MCF 10A (cell line): ENCODE measurements at regions not wholly inside any gene's neighbourhood (a gene's known extent, or its start where the extent isn't known, plus 50 kb on each side); places are given as distances from the start of the nearest gene placed in this dataset.

Source experiments
- BruUV-seq: library from RNA; stranded (reverse); fragments of 400-500 nt; replicated peaks from 2 replicates; lab custom pipeline; 2021; lab: Mats Ljungman, UMichigan
- CTCF ChIA-PET: fragments of 300-600 bp; sonication (Branson Sonifier 250); formaldehyde crosslinking; extraction: SDS; loops from one replicate; lab custom pipeline; 2021; ENCODE audit warnings: antibody characterized with exemption, inconsistent platforms; lab: Yijun Ruan, JAX
- POLR2A ChIA-PET: fragments of 300-600, 350-650 bp; sonication (Branson Sonifier 250); formaldehyde crosslinking; extraction: SDS; loops from one replicate; lab custom pipeline; 2020; ENCODE audit warnings: antibody characterized with exemption, inconsistent platforms; lab: Yijun Ruan, JAX
- DNase-seq: peaks from one replicate; pipeline ENCODE4 v3.0.0-alpha.2; 2018; ENCODE audit not compliant: unreplicated experiment
- H3K27ac Mint-ChIP-seq: one replicate; pipeline ENCODE4 v1.8.0; 2022; ENCODE audit warnings: mild to moderate bottlenecking, low read depth, mixed read lengths; ENCODE audit not compliant: unreplicated experiment
- H3K27me3 Mint-ChIP-seq: one replicate; pipeline ENCODE4 v1.8.0; 2022; ENCODE audit warnings: mixed read lengths; ENCODE audit not compliant: insufficient read depth, unreplicated experiment
- H3K36me3 Mint-ChIP-seq: one replicate; pipeline ENCODE4 v1.8.0; 2022; ENCODE audit warnings: mild to moderate bottlenecking, moderate library complexity, mixed read lengths; ENCODE audit not compliant: insufficient read depth, unreplicated experiment
- H3K4me1 Mint-ChIP-seq: one replicate; pipeline ENCODE4 v1.8.0; 2022; ENCODE audit warnings: mixed read lengths; ENCODE audit not compliant: insufficient read depth, unreplicated experiment
- H3K4me3 Mint-ChIP-seq: one replicate; pipeline ENCODE4 v1.8.0; 2022; ENCODE audit warnings: mild to moderate bottlenecking, moderate library complexity, mixed read lengths; ENCODE audit not compliant: unreplicated experiment
- H3K9me3 Mint-ChIP-seq: one replicate; pipeline ENCODE4 v1.8.0; 2022; ENCODE audit warnings: mixed read lengths; ENCODE audit not compliant: unreplicated experiment
- intact Hi-C: fragments of 100-400 bp; cut with micrococcal nuclease; formaldehyde crosslinking; loops from 2 replicates; pipeline ENCODE4 v1.14.1; 2022
- TF ChIP-seq, protein P1 (sequence below): fragments of 200-600 bp; IDR thresholded peaks from one replicate; pipeline ENCODE4 v1.8.0; 2022; ENCODE audit warnings: antibody characterized with exemption, mild to moderate bottlenecking; ENCODE audit not compliant: unreplicated experiment

DNA sequence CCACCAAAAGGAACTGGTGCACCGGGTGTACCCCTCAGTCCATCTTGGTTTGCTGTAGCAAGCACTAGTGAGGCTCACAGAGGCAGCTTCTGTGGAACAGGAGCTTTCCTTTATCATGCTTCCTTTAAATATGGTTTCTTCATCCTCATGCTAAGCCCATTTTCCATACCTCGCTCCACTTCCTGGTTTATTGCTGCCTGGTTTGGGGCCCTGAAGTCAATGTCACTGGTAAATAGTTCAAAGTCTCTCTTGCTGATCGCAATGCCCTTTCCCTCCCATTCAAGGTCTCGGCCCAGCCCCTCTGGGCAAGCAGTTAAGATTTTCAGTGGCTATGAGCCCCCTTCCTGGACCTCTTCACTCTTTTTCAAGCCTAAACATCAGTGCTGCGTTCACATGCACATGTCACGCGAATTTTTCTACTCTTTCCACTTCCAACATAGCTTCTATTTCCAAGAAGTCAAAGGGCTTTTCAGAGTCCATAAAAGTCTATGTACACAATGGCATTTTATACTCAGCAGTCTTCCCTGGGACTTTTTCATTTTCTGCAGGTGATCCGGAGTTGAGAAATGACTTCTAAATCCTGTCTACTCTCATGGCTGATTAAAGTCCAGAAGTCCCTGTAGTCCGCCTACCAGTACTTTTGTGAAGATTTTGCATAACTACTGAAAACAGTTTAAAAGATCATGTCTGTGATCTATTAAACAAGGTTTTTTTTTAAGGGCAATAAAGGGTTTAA is 323.8 kb upstream of the ZFHX3 start:
- peaks cover 83% of the 10 kb centered on the region for H3K27me3 Mint-ChIP-seq
- H3K27ac Mint-ChIP-seq, result no peak overlapping the region
- BruUV-seq, result no TSS peak
- ChIA-PET POLR2A (no interaction called here), CTCF (interaction anchor here (0.6 to 0.9 kb wide), 3 partner anchors 18 to 1262 kb away, joined by 3 to 4 read pairs (median 3); no protein-coding TSS in a partner anchor)
- no peak for DNase-seq
- TF ChIP-seq, protein P1, sequence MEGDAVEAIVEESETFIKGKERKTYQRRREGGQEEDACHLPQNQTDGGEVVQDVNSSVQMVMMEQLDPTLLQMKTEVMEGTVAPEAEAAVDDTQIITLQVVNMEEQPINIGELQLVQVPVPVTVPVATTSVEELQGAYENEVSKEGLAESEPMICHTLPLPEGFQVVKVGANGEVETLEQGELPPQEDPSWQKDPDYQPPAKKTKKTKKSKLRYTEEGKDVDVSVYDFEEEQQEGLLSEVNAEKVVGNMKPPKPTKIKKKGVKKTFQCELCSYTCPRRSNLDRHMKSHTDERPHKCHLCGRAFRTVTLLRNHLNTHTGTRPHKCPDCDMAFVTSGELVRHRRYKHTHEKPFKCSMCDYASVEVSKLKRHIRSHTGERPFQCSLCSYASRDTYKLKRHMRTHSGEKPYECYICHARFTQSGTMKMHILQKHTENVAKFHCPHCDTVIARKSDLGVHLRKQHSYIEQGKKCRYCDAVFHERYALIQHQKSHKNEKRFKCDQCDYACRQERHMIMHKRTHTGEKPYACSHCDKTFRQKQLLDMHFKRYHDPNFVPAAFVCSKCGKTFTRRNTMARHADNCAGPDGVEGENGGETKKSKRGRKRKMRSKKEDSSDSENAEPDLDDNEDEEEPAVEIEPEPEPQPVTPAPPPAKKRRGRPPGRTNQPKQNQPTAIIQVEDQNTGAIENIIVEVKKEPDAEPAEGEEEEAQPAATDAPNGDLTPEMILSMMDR, result no peak
- H3K36me3 Mint-ChIP-seq, result no peaks in the 10 kb centered on the region
- intact Hi-C loops, result no loop called here
- H3K9me3 Mint-ChIP-seq, result no peaks in the 10 kb centered on the region
- no peaks in the 10 kb centered on the region for H3K4me1 Mint-ChIP-seq
- H3K4me3 Mint-ChIP-seq, result no peak overlapping the region

DNA sequence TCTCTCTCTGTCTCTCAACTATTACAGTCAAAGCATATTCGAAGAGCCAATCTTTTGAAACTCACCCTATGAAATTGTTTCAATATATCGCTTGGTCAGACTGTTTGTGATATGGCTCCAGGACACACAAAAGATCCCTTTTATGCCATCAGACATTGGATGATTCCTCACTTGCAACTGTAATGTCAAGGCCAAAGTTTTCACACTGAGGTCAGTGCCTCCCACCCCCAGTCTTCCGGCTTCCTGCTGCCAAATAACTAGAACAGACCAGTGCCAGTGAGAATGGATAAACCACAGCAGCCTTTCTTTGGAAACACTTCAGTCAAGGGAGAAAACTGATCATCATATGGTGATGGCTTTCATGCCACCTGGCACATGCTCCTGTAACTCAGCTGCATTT is 321.9 kb upstream of the ZFHX3 start:
- no peak for DNase-seq
- Mint-ChIP-seq H3K27ac (no peak overlapping the region), H3K9me3 (no peaks in the 10 kb centered on the region), H3K27me3 (peaks cover 95% of the 10 kb centered on the region), H3K36me3 (no peaks in the 10 kb centered on the region), H3K4me1 (no peaks in the 10 kb centered on the region), H3K4me3 (no peak overlapping the region)
- TF ChIP-seq, protein P1, result no peak
- ChIA-PET CTCF (no interaction called here), POLR2A (no interaction called here)
- BruUV-seq, result no TSS peak
- intact Hi-C loops, result no loop called here

DNA sequence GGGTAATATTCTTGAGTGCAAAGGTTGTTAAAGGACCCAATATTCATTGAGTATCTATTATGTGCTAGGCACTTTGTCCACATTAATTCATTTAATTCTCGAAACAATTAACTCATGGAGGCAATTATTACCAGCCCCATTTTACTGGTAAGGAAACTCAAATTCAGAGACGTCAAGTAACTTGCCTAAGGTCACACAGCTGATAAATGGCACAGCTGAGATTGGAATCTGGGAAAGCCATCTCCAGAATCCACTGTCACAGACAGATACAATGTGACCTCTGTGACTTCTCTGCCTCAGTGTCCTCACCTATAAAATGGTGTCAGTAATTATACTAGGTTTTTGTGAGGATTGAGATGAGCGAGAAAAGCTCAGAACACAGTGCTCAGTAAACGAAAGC is 320.8 kb upstream of the ZFHX3 start:
- Mint-ChIP-seq H3K27ac (no peak overlapping the region), H3K4me3 (no peak overlapping the region), H3K4me1 (no peaks in the 10 kb centered on the region), H3K27me3 (peaks cover 84% of the 10 kb centered on the region), H3K9me3 (no peaks in the 10 kb centered on the region), H3K36me3 (no peaks in the 10 kb centered on the region)
- TF ChIP-seq, protein P1, result no peak
- ChIA-PET POLR2A (no interaction called here), CTCF (interaction anchor here (0.6 to 1.2 kb wide), 2 partner anchors 36 to 65 kb away, joined by 3 to 4 read pairs; no protein-coding TSS in a partner anchor)
- intact Hi-C loops, result no loop called here
- DNase-seq, result no peak
- no TSS peak for BruUV-seq

DNA sequence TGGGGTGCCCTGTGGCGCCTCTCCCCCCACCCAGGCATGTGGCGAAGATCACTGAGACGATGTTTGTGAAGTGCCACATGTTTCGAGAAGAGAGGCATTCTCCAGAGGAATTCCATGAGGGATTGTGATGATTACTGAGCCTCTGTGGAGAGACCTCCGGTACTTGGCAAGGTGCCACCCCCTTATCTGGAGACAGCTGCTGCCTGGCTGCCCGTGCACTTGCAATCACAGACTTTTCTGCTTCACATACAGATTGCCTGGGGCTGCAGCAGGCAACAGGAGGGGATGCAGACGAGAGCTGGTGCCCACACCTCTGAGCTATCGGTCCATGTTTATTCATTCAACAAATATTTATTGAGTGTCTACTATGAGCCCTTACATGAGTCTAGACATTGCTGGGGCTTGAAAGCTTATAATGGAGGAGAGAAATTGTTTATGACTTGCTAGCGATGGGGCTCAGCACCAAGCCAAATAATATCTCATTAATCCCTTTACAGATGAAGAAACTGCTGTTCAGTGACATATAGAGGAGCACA is 317.2 kb upstream of the ZFHX3 start:
- H3K9me3 Mint-ChIP-seq, result no peaks in the 10 kb centered on the region
- H3K27ac Mint-ChIP-seq, result no peak overlapping the region
- TF ChIP-seq, protein P1, result no peak
- H3K4me1 Mint-ChIP-seq, result no peaks in the 10 kb centered on the region
- ChIA-PET POLR2A (no interaction called here), CTCF (interaction anchor here (0.6 kb wide), 1 partner anchor 932 kb away, joined by 3 read pairs; no protein-coding TSS in a partner anchor)
- no peaks in the 10 kb centered on the region for H3K36me3 Mint-ChIP-seq
- H3K4me3 Mint-ChIP-seq, result no peak overlapping the region
- no peak for DNase-seq
- no TSS peak for BruUV-seq
- intact Hi-C loops, result no loop called here
- peaks cover 48% of the 10 kb centered on the region for H3K27me3 Mint-ChIP-seq
